ENCODE measurements at regions not wholly inside any gene's neighbourhood (a gene's known extent, or its start where the extent isn't known, plus 50 kb on each side); places are given as distances from the start of the nearest gene placed in this dataset.
A peak's percentile ranks its signal among the peaks of the same experiment; 100 is the strongest.
"Not testable (repeated sequence)": the region's sequence is repeated elsewhere in the genome, so short reads cannot be mapped to it uniquely, and the experiment has no call there.

- no peak for DNase-seq (ENCODE audit: low read depth)
Observed at GRCh38 chr12:61043838-61044237, 1216.4 kb upstream of the USP15 start.

- DNase-seq (ENCODE audit: low read depth), result no peak
Observed at GRCh38 chr12:61044766-61045165, 1215.4 kb upstream of the USP15 start.

- DNase-seq (ENCODE audit: low read depth), result no peak
Observed at GRCh38 chr12:61070640-61071414, 1189.4 kb upstream of the USP15 start.

- DNase-seq (ENCODE audit: low read depth), result no peak
Observed at GRCh38 chr12:61072717-61073116, 1187.5 kb upstream of the USP15 start.

GRCh38 chr12:61095111-61095510 lies 1165.1 kb upstream of the USP15 start:
- peak; percentile 11 for DNase-seq (ENCODE audit: low read depth)

GRCh38 chr12:61098031-61098580 lies 1162.1 kb upstream of the USP15 start:
- no peak for DNase-seq (ENCODE audit: low read depth)

- no peak for DNase-seq (ENCODE audit: low read depth)
Observed at GRCh38 chr12:61107118-61107517, 1153.1 kb upstream of the USP15 start.

- DNase-seq (ENCODE audit: low read depth), result no peak
Observed at GRCh38 chr12:61111218-61111617, 1149.0 kb upstream of the USP15 start.

GRCh38 chr12:61137677-61138414 lies 1122.4 kb upstream of the USP15 start:
- no peak for DNase-seq (ENCODE audit: low read depth)

GRCh38 chr12:61138415-61138759 lies 1121.8 kb upstream of the USP15 start:
- no peak for DNase-seq (ENCODE audit: low read depth)

- DNase-seq (ENCODE audit: low read depth), result no peak
Observed at GRCh38 chr12:61161961-61162360, 1098.2 kb upstream of the USP15 start.

GRCh38 chr12:61188801-61189595 lies 1071.2 kb upstream of the USP15 start:
- no peak for DNase-seq (ENCODE audit: low read depth)

GRCh38 chr12:61213646-61214045 lies 1046.6 kb upstream of the USP15 start:
- no peak for DNase-seq (ENCODE audit: low read depth)

- no peak for DNase-seq (ENCODE audit: low read depth)
Observed at GRCh38 chr12:61220337-61220736, 1039.9 kb upstream of the USP15 start.

GRCh38 chr12:61232040-61232439 lies 1028.2 kb upstream of the USP15 start:
- DNase-seq (ENCODE audit: low read depth), result no peak

- DNase-seq (ENCODE audit: low read depth), result no peak
Observed at GRCh38 chr12:61250303-61250702, 1009.9 kb upstream of the USP15 start.

GRCh38 chr12:61251076-61251475 lies 1009.1 kb upstream of the USP15 start:
- peak; percentile 12 for DNase-seq (ENCODE audit: low read depth)

- no peak for DNase-seq (ENCODE audit: low read depth)
Observed at GRCh38 chr12:61254225-61254624, 1006.0 kb upstream of the USP15 start.

GRCh38 chr12:61264294-61264693 lies 995.9 kb upstream of the USP15 start:
- DNase-seq (ENCODE audit: low read depth), result not testable (repeated sequence)

- no peak for DNase-seq (ENCODE audit: low read depth)
Observed at GRCh38 chr12:61267474-61267873, 992.7 kb upstream of the USP15 start.

GRCh38 chr12:61272441-61272840 lies 987.8 kb upstream of the USP15 start:
- no peak for DNase-seq (ENCODE audit: low read depth)

- no peak for DNase-seq (ENCODE audit: low read depth)
Observed at GRCh38 chr12:61282790-61283575, 977.2 kb upstream of the USP15 start.

Measured in HS-27A (cell line).